ENCODE measurements at regions not wholly inside any gene's neighbourhood (a gene's known extent, or its start where the extent isn't known, plus 50 kb on each side); places are given as distances from the start of the nearest gene placed in this dataset.

DNA sequence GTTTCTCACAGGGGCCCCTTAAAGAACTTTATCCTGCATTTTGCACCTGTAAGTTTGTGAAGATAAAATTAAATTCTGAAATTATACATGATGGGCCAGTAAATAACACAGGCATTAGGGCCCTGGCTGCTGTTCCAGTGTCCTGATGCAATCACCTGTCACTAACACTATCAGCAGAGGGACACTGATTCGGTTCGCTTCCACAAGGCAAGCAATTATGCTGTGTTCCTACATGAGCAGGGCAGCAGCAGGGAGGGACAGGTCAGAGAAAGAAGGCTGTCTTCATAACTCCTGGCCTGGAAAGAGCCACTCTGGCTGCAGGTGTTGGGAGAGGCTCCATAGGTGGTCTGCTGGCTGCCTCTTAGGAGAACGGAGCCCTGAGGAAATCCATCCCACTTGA, 487.3 kb downstream of the MID1IP1 start:
- no TSS peak for BruUV-seq (replicated peaks)
- intact Hi-C loops (cut with micrococcal nuclease; ENCODE audit: unreplicated experiment), result no loop called here
- CTCF ChIA-PET, result no interaction called here
- Mint-ChIP-seq H3K36me3 (ENCODE audit: insufficient read depth, unreplicated experiment) (no peaks in the 10 kb centered on the region), H3K27ac (ENCODE audit: unreplicated experiment) (no peak overlapping the region), H3K27me3 (ENCODE audit: unreplicated experiment) (peaks cover 12% of the 10 kb centered on the region), H3K4me3 (ENCODE audit: low read depth, unreplicated experiment) (no peak overlapping the region), H3K9me3 (ENCODE audit: low read depth, unreplicated experiment) (peaks cover 2% of the 10 kb centered on the region), H3K4me1 (ENCODE audit: low read depth, unreplicated experiment) (no peaks in the 10 kb centered on the region)
- DNase-seq, result no peak
- TF ChIP-seq, protein P1, sequence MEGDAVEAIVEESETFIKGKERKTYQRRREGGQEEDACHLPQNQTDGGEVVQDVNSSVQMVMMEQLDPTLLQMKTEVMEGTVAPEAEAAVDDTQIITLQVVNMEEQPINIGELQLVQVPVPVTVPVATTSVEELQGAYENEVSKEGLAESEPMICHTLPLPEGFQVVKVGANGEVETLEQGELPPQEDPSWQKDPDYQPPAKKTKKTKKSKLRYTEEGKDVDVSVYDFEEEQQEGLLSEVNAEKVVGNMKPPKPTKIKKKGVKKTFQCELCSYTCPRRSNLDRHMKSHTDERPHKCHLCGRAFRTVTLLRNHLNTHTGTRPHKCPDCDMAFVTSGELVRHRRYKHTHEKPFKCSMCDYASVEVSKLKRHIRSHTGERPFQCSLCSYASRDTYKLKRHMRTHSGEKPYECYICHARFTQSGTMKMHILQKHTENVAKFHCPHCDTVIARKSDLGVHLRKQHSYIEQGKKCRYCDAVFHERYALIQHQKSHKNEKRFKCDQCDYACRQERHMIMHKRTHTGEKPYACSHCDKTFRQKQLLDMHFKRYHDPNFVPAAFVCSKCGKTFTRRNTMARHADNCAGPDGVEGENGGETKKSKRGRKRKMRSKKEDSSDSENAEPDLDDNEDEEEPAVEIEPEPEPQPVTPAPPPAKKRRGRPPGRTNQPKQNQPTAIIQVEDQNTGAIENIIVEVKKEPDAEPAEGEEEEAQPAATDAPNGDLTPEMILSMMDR (IDR thresholded peaks at IDR 0.05; ENCODE audit: unreplicated experiment), result no peak

DNA sequence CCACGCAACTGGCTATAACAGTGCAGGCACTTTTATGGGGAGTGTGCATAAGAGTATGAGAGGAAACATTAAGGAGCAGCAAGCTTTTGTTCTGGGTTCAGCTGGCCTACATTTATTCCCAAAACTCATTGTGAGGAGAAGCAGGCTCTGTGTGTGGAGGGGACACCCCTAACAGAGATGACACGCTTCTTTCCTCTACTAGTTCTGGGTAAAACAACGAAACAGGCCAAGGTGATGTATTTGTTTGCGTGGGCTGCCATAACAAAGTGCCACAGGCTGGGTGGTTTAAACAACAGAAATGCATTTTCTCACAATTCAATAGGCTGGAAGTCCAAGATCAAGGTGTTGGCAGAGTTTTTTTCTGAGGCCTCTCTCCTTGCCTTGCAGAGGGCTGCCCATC, 488.6 kb downstream of the MID1IP1 start:
- CTCF ChIA-PET, result no interaction called here
- DNase-seq, result no peak

DNA sequence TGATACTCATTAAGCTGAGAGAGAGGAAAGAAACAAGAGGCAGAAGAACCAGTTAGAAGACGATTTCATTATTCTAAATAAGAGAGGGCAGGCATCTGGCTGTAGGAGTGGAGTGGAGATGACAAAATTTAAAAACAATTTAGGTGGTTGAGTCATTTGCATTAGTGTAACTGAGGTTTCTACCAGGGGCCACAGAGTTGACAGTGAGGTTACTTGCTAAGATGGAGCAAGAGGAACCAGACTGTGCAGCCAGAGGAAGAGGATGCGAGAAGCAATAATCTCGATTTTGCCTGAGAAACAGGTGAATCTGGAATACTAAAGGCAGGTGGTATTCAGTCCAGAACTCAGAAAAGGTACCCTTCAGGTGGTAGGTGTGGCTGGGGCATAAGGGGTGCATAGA, 491.9 kb downstream of the MID1IP1 start:
- TF ChIP-seq, protein P1 (IDR thresholded peaks at IDR 0.05; ENCODE audit: unreplicated experiment), result no peak
- intact Hi-C loops (cut with micrococcal nuclease; ENCODE audit: unreplicated experiment), result no loop called here
- no peaks in the 10 kb centered on the region for H3K36me3 Mint-ChIP-seq (ENCODE audit: insufficient read depth, unreplicated experiment)

More for the DNA sequence above, 488.6 kb downstream of the MID1IP1 start:
- BruUV-seq (replicated peaks), result no TSS peak
- TF ChIP-seq, protein P1 (IDR thresholded peaks at IDR 0.05; ENCODE audit: unreplicated experiment), result no peak
- Mint-ChIP-seq H3K27me3 (ENCODE audit: unreplicated experiment) (peaks cover 21% of the 10 kb centered on the region), H3K36me3 (ENCODE audit: insufficient read depth, unreplicated experiment) (no peaks in the 10 kb centered on the region), H3K9me3 (ENCODE audit: low read depth, unreplicated experiment) (no peaks in the 10 kb centered on the region), H3K4me1 (ENCODE audit: low read depth, unreplicated experiment) (no peaks in the 10 kb centered on the region), H3K27ac (ENCODE audit: unreplicated experiment) (no peak overlapping the region), H3K4me3 (ENCODE audit: low read depth, unreplicated experiment) (no peak overlapping the region)
- intact Hi-C loops (cut with micrococcal nuclease; ENCODE audit: unreplicated experiment), result no loop called here

DNA sequence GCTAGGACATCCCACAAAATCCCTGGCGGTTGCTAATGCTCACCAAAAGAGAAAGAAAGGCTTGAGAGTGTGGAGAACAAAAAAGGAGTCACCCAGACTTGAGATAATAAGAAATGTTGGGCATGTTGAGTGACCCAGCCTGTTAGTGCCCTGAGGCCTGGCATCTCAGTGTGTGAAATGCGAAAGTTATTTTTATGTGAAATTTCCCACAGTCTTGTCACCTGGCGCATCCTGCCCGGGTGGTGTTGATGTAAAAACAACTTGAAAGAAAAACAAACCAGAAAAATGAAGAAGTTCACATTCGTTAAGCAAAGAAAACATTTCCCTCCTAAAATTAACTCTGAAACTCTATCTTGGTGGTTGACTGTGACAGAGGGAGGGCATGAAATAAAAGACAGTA, 495.2 kb downstream of the MID1IP1 start:
- TF ChIP-seq, protein P1 (IDR thresholded peaks at IDR 0.05; ENCODE audit: unreplicated experiment), result no peak
- H3K27ac Mint-ChIP-seq (ENCODE audit: unreplicated experiment), result no peak overlapping the region
- intact Hi-C loops (cut with micrococcal nuclease; ENCODE audit: unreplicated experiment), result no loop called here
- H3K27me3 Mint-ChIP-seq (ENCODE audit: unreplicated experiment), result peaks cover 29% of the 10 kb centered on the region
- no peaks in the 10 kb centered on the region for H3K9me3 Mint-ChIP-seq (ENCODE audit: low read depth, unreplicated experiment)
- CTCF ChIA-PET, result no interaction called here
- DNase-seq, result no peak
- no TSS peak for BruUV-seq (replicated peaks)
- no peak overlapping the region for H3K4me3 Mint-ChIP-seq (ENCODE audit: low read depth, unreplicated experiment)
- no peaks in the 10 kb centered on the region for H3K36me3 Mint-ChIP-seq (ENCODE audit: insufficient read depth, unreplicated experiment)
- H3K4me1 Mint-ChIP-seq (ENCODE audit: low read depth, unreplicated experiment), result no peaks in the 10 kb centered on the region

More for the DNA sequence above, 491.9 kb downstream of the MID1IP1 start:
- no peak for DNase-seq
- Mint-ChIP-seq H3K4me1 (ENCODE audit: low read depth, unreplicated experiment) (no peaks in the 10 kb centered on the region), H3K4me3 (ENCODE audit: low read depth, unreplicated experiment) (no peak overlapping the region), H3K9me3 (ENCODE audit: low read depth, unreplicated experiment) (no peaks in the 10 kb centered on the region), H3K27ac (ENCODE audit: unreplicated experiment) (no peak overlapping the region), H3K27me3 (ENCODE audit: unreplicated experiment) (peaks cover 27% of the 10 kb centered on the region)
- BruUV-seq (replicated peaks), result no TSS peak
- CTCF ChIA-PET, result no interaction called here

Data from Calu3 (cell line).